GM21576 (cell line): ENCODE measurements at regions not wholly inside any gene's neighbourhood (a gene's known extent, or its start where the extent isn't known, plus 50 kb on each side); places are given as distances from the start of the nearest gene placed in this dataset.

ENCODE experiments used
- ATAC-seq: cut with Tn5 transposase; IDR thresholded peaks from one replicate; pipeline ENCODE4 v1.9.1; 2021; ENCODE audit warnings: mild to moderate bottlenecking, moderate library complexity; ENCODE audit not compliant: unreplicated experiment

GRCh38 chr3:40593351-40593750 lies 68.6 kb downstream of the ZNF621 start:
- ATAC-seq, result no peak

- no peak for ATAC-seq
These were observed 72.7 kb downstream of the ZNF621 start for GRCh38 chr3:40597441-40597840.

GRCh38 chr3:40598338-40598737 lies 73.6 kb downstream of the ZNF621 start:
- ATAC-seq, result no peak

GRCh38 chr3:40598962-40599361 lies 74.2 kb downstream of the ZNF621 start:
- ATAC-seq, result no peak

GRCh38 chr3:40602778-40603385 lies 78.1 kb downstream of the ZNF621 start:
- ATAC-seq, result no peak

- no peak for ATAC-seq
These were observed 81.2 kb downstream of the ZNF621 start for GRCh38 chr3:40605960-40606359.

GRCh38 chr3:40608091-40608490 lies 83.3 kb downstream of the ZNF621 start:
- ATAC-seq, result no peak

GRCh38 chr3:40613306-40613705 lies 88.5 kb downstream of the ZNF621 start:
- ATAC-seq, result no peak

- no peak for ATAC-seq
These were observed 90.6 kb downstream of the ZNF621 start for GRCh38 chr3:40615110-40615915.

GRCh38 chr3:40615918-40616819 lies 91.4 kb downstream of the ZNF621 start:
- ATAC-seq, result no peak

GRCh38 chr3:40617084-40617483 lies 92.3 kb downstream of the ZNF621 start:
- ATAC-seq, result no peak

- no peak for ATAC-seq
These were observed 93.4 kb downstream of the ZNF621 start for GRCh38 chr3:40618158-40618557.

GRCh38 chr3:40620151-40620550 lies 95.4 kb downstream of the ZNF621 start:
- ATAC-seq, result no peak

GRCh38 chr3:40621252-40621651 lies 96.5 kb downstream of the ZNF621 start:
- no peak for ATAC-seq

- ATAC-seq, result peak; percentile 98
These were observed 98.8 kb downstream of the ZNF621 start for GRCh38 chr3:40623567-40623966.

GRCh38 chr3:40624189-40624769 lies 99.5 kb downstream of the ZNF621 start:
- ATAC-seq, result no peak

- no peak for ATAC-seq
These were observed 102.3 kb downstream of the ZNF621 start for GRCh38 chr3:40627095-40627494.

- ATAC-seq, result no peak
These were observed 104.2 kb downstream of the ZNF621 start for GRCh38 chr3:40628984-40629383.

GRCh38 chr3:40631341-40631995 lies 106.7 kb downstream of the ZNF621 start:
- no peak for ATAC-seq

- ATAC-seq, result no peak
These were observed 113.1 kb downstream of the ZNF621 start for GRCh38 chr3:40637906-40638305.

- no peak for ATAC-seq
These were observed 114.2 kb downstream of the ZNF621 start for GRCh38 chr3:40639006-40639405.
